HG03575 (cell line): ENCODE measurements at regions not wholly inside any gene's neighbourhood (a gene's known extent, or its start where the extent isn't known, plus 50 kb on each side); places are given as distances from the start of the nearest gene placed in this dataset.

Experiments used
- ATAC-seq: cut with Tn5 transposase; IDR thresholded peaks from one replicate; pipeline ENCODE4 v1.9.1; 2021; ENCODE audit not compliant: unreplicated experiment, insufficient number of reproducible peaks, low FRiP score; ENCODE audit errors: extremely low read depth

- ATAC-seq, result no peak
Observed at GRCh38 chr9:16085167-16085726, 532.4 kb downstream of the CCDC171 start.

- no peak for ATAC-seq
Observed at GRCh38 chr9:16090907-16091629, 538.2 kb downstream of the CCDC171 start.

DNA sequence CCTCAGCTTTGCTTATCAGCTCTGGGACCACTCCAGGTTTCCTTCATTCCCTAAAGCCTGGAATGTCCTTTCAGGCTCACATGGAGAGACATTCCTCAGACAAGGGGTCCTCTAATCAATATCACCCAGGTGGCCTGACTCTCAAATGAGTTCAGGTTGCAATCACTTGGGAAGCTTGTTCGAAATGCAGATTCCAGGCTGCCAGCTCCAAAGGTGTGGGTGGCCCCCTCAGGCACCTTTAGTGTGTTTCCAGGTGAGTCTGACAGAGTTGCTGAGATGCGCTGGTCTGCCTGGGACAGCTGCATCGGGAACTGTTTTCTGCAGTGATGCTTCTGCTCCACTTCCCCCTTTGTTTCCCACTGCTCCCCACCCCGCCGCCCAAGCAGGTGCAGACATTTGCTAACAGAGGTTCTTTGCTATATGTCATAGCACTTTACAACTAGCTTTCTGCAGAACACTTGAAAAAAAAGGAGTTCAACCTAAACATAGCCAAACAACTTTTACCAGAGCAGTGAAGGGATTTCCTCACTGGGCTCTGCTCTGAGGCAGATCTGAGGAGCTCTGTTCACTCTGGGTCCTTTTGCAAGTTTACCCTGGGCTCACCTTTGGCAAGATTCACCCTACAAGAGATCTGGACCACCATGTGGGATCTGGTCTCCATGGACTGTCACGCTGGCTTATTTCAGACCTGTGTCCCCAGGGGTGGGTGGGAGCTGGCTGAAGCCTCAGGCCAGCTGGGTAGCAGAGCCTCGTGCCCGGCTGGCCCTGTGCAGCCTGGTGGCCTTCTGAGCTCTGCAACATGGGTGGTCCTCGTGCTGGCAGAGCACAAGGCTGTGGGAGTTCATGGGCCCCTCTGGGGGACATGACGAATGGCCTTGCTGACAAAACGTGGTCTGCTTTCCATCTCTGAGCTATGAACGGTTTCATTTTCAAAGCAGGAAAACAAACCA, 539.6 kb downstream of the CCDC171 start:
- ATAC-seq, result no peak

DNA sequence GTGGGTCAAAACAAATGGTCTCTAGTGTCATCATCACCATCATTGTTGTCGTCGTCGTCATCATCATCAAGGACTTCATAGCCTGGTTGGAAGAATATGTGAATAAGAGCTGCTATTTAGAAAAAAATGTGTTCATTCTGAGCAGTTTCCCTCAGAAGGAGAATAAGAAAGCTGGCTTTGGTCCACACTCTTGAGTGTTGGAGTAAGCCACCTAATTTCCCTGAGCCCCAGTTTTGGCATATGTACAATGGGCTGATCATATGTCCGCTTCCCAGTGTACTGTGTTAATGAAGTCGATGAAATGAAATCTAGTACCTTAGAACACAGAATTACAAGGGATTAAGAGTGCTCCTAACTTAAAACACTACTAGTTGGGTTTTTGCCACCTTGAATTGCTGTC, 545.5 kb downstream of the CCDC171 start:
- ATAC-seq, result no peak

DNA sequence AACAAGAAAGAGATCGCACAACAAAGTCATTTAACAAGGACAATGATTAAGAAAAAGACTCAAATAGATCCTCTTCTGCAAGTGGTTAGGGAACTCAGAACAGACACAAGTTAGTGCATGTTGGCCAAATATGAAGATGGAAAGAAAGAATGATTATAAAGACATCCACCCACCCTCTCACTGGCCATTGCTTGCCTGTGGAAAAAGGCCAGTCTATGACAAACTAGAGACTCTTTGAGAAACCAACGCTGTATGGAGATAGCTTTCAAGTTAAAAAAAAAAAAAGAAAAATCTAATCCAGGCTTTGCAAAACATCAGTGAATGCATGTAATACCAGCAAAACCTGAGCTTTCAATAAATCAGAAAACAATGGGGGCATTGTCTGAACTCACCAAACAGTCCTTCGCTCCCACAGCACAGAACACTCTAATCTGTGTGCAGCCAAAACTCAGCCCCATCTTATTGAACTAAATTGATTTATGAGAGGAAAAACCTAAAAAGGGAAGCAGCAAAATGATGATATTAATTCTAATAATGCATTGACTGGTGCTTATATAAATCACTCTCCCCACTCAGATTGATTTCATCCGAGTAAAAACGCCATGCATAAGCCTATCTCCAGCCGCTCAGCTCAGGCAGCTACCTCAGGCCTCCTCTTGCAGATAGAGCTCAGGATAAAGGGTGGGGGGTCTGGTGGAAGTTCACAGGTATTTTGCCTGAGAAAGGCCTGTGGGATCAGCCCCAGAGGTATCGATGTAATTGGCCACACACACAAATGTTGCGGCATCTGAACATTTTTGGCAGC, 547.1 kb downstream of the CCDC171 start:
- no peak for ATAC-seq

GRCh38 chr9:16100537-16101091, 547.8 kb downstream of the CCDC171 start:
- no peak for ATAC-seq

DNA sequence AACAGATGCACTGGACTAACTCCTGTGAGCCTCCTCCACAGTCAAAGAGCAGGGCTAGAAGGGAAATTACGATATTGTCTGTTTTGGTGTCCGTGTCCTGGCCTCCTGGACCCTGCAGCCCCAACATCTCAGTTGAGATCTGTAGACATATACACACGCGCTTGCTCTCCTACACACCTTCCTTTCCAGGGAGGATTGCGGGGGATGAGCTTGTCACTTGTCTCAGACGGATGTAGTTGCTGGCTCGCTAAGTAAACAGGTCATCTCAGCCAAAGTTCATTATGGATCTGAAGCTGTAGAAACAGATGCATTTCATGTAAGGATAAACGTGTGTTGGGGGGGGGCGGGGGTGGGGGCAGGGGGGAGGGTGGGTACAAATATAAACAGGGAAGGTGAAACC, 549.3 kb downstream of the CCDC171 start:
- no peak for ATAC-seq

DNA sequence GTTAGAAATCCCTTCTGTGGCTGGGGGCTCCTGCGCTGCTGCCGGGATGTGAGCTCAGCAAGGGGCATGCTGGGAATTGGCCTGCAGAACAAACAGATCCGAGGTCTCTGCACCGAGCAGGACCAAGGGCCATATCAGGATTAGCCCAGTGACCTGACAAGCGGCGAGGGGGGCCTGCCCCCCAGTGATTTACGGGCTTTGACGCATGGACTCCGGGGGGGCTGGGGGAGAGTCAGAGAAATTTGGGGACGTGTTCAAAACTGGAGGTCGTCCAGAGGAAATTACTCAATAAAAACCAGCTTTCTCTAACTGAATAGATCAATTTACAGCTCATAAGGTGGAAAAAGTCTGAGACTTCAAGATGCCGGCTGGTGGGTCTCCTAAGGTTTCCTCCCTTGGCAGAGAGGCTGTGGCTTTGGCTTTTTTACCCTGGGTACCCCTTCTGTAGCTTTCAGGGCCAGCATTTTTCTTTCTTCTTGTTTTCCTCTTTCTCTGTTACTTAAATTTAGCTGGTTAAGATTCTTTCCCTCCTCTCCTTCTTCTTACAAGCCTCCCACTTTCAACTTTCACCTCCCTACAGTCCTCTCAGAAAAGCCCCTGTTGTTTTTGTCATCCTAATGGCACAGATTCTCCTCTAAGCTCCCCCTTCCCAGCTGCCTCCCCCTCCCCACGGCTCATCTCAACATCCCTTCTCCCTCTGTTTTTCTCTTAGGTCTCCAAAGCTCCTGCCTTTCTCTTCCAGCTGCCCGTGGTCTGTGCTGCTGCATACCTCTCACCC, 551.0 kb downstream of the CCDC171 start:
- ATAC-seq, result no peak

GRCh38 chr9:16105168-16106020, 552.6 kb downstream of the CCDC171 start:
- ATAC-seq, result no peak

DNA sequence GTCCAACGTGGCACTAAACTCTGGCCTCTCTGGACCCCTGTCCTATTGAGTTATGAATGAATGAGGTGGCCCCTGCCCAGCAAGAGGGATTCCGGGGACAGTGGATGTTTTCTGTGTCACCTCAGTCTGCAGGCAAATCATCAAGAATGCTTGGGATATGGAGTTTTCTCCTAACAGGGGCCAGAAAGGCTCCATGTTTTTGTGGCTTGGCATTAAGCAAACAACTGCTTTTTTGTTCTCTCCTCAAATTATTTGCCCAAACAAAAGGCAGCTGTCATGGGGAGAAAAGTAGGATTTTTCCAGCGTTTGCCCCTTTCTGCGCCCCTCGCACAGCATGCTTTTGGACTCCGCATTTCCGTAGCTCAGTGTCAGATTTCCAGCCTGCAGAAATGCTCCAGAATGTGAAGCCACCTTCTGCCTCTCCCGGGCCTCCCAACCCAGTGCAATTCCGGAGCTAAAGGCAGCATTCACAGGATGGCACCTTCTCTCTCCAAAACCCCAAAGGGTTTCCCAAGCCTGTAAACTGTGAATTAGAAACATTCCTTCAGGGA, 553.3 kb downstream of the CCDC171 start:
- no peak for ATAC-seq

DNA sequence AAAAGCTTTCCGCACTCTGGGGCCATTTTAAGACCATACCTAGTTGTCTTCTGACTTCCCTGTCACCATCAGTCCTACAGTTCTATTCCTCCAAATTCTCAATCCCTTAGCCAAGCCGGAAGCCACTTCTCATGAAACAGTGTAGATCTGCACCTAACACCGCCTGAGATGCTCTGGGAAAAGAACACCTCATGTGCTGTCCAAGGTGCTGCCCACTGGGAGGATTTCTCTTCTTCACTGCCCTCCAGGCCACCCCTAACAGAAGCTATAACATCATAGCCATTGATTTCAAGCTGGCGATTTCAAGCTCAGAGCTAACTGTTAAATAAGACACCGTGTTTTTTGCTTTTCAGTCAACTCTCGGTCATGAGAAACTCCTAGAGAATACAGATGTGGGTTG, 559.3 kb downstream of the CCDC171 start:
- ATAC-seq, result no peak

DNA sequence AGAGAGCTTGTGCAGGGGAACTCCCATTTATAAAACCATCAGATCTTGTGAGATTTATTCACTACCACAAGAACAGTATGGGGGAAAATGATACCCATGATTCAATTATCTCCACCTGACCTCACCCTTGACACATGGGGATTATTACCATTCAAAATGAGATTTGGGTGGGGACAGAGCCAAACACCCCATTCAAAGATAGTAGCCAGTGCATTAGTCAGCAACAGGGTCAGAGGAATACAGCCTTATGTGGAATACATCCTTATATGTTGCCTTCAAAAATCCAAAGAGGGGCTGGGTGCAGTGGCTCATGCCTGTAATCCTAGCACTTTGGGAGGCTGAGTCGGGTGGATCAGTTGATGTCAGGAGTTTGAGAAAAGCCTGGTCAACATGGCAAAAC, 563.2 kb downstream of the CCDC171 start:
- no peak for ATAC-seq

GRCh38 chr9:16118043-16118442, 565.2 kb downstream of the CCDC171 start:
- no peak for ATAC-seq

DNA sequence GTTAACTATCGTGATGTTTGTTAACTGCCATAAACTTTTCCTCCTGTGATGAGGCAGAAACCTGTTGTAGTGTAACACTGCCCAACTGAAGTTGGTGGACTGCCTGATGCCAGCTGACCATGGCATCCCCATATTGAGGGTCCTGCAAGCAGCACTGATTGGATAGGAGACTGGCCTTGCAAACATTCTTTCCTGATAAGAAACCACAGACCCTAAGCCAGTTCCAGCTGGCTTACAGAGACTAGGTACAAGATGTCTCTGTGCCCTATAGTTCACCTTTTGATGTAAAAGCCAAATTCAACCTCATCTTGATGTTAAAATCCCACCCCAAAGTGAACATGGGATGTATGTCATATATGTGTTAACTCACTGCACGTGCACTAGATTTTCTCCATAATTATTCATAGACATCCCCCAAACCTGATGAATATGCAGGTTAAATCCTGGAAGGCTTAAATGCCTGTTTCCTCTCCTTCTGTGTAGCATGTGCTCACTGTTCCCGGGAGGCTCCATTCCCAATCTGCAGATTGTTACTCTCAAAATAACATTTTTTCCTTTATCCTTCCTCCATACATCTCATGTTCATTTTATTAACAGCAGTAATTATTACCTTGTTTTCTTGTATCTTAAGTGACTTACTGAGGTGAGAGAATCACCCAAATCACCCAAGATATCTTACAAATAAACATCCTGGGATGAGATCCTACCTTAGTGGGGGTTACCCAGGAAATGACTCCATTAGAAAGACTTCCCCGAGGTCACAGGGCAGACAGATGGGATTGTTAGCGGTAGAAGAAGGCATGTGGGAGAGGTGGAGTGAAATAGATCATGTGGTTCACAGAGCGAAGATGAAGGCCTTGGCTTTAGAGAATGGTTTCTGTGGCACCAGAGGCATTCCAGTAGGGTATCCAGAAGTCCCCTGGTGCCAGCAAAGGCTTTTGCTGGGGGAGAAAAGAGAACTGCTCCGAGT, 566.7 kb downstream of the CCDC171 start:
- no peak for ATAC-seq

- ATAC-seq, result no peak
Observed at GRCh38 chr9:16120231-16120641, 567.4 kb downstream of the CCDC171 start.

DNA sequence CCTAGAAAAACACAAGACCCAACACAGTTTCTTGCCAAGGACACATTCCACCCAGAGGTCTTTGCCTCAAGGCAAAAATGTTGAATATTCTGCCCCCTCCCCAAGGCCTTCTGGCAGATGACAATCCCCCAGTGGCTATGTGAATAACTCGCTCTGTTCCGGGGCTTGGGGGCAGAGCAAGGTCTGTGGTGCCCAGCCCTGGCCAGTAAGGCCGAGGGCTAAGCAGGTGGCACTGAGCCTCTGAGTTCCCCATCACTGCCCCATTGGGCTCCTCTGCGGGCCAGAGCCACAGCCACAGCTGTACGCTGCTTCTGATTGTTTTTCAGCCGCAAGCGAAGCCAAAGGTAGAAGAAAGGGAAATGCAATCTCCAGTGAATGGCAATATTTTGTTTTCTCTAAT, 567.9 kb downstream of the CCDC171 start:
- ATAC-seq, result no peak
